Stimulated activated naive CD8-positive, alpha-beta T cell treated with anti-CD3 and anti-CD28 coated beads, Interleukin-15, amount 100 ng/mL, for 72 hours (primary cell): ENCODE measurements at regions not wholly inside any gene's neighbourhood (a gene's known extent, or its start where the extent isn't known, plus 50 kb on each side); places are given as distances from the start of the nearest gene placed in this dataset.
"Not testable (repeated sequence)": the region's sequence is repeated elsewhere in the genome, so short reads cannot be mapped to it uniquely, and the experiment has no call there.

ENCODE experiments used
- ATAC-seq: fragments of 150-1000 bp; cut with Tn5 transposase; 2 replicates; pipeline ENCODE4 v1.10.0; 2021; ENCODE audit warnings: mild to moderate bottlenecking, moderate library complexity
- DNase-seq, 2 donors: peaks; one replicate each; pipeline ENCODE4 v3.0.0; 2021 to 2022
- H3K27ac Mint-ChIP-seq, 2 donors: one replicate each; pipeline ENCODE4 v1.8.0; 2022; ENCODE audit warnings: mild to moderate bottlenecking in 2 of 2, mixed read lengths in 2 of 2, moderate library complexity in 2 of 2
- H3K27me3 Mint-ChIP-seq: one replicate; pipeline ENCODE4 v1.8.0; 2022; ENCODE audit warnings: mixed read lengths
- H3K4me1 Mint-ChIP-seq: one replicate; pipeline ENCODE4 v1.8.0; 2022; ENCODE audit warnings: mild to moderate bottlenecking, mixed read lengths
- H3K4me3 Mint-ChIP-seq, 2 donors: one replicate each; pipeline ENCODE4 v1.8.0; 2022; ENCODE audit warnings: mild to moderate bottlenecking in 2 of 2, mixed read lengths in 2 of 2, moderate library complexity in 1 of 2
- H3K9me3 Mint-ChIP-seq, 2 donors: one replicate each; pipeline ENCODE4 v1.8.0; 2022; ENCODE audit warnings: mixed read lengths in 2 of 2

DNA sequence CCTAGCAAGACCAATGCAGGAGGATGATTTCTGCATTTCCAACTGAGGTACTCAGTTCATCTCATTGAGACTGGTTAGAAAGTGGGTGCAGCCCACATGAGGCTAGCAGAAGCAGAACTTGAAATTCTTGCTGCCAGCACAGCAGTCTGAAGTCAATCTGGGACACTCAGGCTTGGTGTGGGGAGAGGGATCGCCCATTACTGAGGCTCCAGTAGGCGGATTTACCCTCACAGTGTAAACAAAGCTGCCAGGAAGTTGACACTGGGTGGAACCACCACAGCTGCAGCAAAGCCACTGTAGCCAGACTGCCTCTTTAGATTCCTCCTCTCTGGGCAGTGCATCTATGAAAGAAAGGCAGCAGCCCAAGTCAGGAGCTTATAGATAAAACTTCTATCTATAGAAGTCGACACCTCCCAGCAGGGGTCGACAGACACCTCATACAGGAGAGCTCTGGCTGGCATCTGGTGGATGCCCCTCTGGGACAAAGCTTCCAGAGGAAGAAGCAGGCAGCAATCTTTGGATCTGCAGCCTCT is 1793.4 kb downstream of the OLFM4 start:
- not testable (repeated sequence) for ATAC-seq, H3K4me3 Mint-ChIP-seq, DNase-seq, H3K27me3 Mint-ChIP-seq, H3K4me1 Mint-ChIP-seq, H3K27ac Mint-ChIP-seq
- H3K9me3 Mint-ChIP-seq: peaks cover 31 to 33% of the 10 kb centered on the region in 2 donors

DNA sequence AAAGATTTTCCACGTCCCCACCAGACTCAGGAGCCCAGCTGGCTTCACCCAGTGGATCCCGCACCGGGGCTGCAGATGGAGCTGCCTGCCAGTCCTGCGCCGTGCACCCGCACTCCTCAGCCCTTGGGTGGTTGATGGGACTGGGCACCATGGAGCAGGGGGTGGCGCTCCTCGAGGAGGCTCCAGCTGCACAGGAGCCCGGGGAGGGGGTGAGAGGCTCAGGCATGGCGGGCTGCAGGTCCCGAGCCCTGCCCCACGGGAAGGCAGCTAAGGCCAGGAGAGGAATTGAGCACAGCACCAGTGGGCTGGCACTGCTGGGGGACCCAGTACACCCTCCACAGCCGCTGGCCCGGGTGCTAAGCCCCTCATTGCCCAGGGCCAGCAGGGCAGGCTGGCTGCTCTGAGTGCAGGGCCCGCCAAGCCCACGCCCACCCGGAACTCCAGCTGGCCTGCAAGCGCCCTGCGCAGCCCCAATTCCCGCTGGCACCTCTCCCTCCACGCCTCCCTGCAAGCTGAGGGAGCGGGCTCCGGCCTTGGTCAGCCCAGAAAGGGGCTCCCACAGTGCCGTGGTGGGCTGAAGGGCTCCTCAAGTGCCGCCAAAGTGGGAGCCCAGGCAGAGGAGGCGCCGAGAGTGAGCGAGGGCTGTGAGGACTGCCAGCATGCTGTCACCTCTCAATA is 1800.9 kb downstream of the OLFM4 start:
- H3K9me3 Mint-ChIP-seq: peaks cover 8 to 22% of the 10 kb centered on the region in 2 donors
- H3K27ac Mint-ChIP-seq, H3K4me3 Mint-ChIP-seq, H3K27me3 Mint-ChIP-seq, ATAC-seq, H3K4me1 Mint-ChIP-seq, DNase-seq: not testable (repeated sequence)

DNA sequence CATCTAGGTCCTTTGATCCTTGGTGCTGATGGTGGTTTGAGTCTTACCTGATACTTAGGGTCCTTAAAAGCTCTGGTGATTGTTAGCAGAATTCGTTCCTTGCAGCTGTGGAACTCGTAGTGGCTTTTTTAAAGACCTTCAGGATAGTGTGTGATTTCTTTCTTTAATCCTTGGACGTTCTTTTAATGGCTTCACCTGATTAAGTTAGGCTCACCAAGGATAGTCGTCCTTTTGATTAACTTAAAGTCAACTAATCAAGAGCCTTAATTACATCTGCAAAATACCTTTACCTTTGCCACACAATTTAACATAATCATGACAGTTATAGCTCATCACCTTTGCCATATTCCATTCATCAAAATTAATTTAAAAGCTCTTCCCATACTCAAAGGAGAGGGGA is 1807.7 kb downstream of the OLFM4 start:
- H3K9me3 Mint-ChIP-seq: peaks cover 0 to 12% of the 10 kb centered on the region in 2 donors
- no peak overlapping the region for H3K4me3 Mint-ChIP-seq
- no peak overlapping the region for H3K27ac Mint-ChIP-seq
- DNase-seq (no peak), ATAC-seq (no peak)
- H3K27me3 Mint-ChIP-seq: no peaks in the 10 kb centered on the region
- H3K4me1 Mint-ChIP-seq: no peaks in the 10 kb centered on the region

DNA sequence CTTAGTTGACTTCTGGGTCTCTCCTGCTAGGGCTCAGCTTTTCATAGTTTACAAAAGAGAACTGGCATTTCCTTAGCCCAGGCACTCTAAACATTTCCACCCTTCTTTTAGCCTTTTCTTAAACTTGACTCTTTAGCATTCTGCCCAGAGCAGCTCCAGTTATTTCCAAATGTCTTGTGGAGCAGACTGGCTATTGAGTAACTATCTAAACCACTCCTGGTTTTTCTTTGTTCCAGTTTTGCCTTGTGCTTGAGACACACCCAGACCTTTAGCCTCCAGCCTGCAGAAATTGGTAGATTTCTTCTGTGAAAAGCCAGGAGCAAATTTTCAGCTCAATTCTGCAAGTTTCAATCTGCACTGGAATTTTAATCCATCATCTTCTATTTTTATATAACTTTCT is 1813.1 kb downstream of the OLFM4 start:
- Mint-ChIP-seq H3K4me3 (no peak overlapping the region), H3K27ac (no peak overlapping the region), H3K27me3 (no peaks in the 10 kb centered on the region), H3K4me1 (no peaks in the 10 kb centered on the region), H3K9me3 (peaks cover 0 to 5% of the 10 kb centered on the region in 2 donors)
- DNase-seq (no peak), ATAC-seq (no peak)

DNA sequence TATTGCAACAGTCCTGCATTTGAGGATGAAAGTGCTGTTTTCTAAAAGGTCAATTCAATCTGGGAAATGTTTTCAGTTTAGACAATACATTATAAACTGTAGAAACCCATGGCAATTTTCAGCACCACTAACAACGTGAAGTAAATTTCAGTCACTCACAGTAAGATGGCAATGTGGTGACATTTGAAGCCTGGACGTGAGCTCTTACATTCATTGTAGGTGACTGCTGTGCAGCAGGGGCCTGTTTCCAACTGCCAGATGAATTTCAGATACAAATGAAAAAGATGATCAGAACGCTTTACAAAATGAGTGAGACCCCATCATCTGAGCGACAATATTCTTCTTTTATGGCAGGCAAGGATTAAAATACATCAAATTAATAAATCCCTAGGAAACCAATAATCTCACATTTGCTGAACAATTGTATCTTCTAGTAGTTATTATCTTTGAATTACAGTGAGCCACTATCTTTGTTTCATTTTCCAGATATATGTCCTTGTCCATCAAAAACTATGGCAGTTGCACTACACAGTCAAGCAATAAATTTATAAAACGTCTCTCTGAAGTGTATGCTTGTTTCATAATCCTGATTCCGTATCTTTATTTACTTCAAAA is 1816.8 kb downstream of the OLFM4 start:
- H3K27me3 Mint-ChIP-seq: no peaks in the 10 kb centered on the region
- no peak overlapping the region for H3K4me3 Mint-ChIP-seq
- peaks cover 4 to 5% of the 10 kb centered on the region in 2 donors for H3K9me3 Mint-ChIP-seq
- H3K27ac Mint-ChIP-seq: no peak overlapping the region
- no peak for ATAC-seq
- DNase-seq: no peak
- H3K4me1 Mint-ChIP-seq: no peaks in the 10 kb centered on the region

DNA sequence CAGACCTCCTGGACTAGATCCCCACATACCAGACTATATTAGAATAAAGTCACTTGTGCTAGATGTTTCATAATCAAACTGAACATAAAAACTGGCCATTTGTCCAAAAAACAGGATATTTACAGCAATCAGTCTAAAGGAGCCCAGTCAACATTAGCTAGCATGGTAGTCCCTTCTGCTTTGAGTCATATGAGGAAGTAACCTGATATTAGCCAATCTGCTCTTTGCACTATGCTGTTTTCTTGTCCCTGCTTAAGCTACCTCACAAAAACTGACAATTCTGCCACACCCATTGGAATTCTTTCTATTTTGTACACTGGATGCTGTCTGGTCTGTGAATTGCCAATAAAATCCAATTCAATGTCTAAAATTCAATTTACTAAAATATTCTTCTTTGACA is 1824.2 kb downstream of the OLFM4 start:
- H3K27me3 Mint-ChIP-seq: no peaks in the 10 kb centered on the region
- ATAC-seq: no peak
- no peak for DNase-seq
- no peak overlapping the region for H3K27ac Mint-ChIP-seq
- H3K9me3 Mint-ChIP-seq: peaks cover 0 to 9% of the 10 kb centered on the region in 2 donors
- no peaks in the 10 kb centered on the region for H3K4me1 Mint-ChIP-seq
- H3K4me3 Mint-ChIP-seq: no peak overlapping the region

DNA sequence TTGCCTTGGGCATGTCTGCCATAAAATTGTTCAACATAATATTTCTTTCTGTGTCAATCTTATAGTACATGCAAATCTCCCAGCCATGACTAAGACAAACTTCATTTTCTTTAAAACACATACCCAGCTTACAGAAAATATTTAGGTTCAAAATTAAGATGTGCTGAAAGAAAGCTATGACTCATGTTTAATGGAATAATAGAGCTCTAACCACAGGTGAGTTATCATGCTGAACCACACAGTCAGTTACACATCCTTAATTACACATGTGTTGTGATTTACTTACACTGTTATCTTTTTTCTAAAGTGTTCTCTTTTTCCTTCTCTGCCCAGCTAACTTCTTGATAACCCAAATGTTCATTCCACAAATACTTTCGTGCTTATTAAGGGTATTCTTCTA is 1831.2 kb downstream of the OLFM4 start:
- Mint-ChIP-seq H3K27ac (no peak overlapping the region), H3K4me1 (no peaks in the 10 kb centered on the region), H3K4me3 (no peak overlapping the region), H3K9me3 (peaks cover 0 to 8% of the 10 kb centered on the region in 2 donors), H3K27me3 (no peaks in the 10 kb centered on the region)
- DNase-seq: no peak
- ATAC-seq: no peak

DNA sequence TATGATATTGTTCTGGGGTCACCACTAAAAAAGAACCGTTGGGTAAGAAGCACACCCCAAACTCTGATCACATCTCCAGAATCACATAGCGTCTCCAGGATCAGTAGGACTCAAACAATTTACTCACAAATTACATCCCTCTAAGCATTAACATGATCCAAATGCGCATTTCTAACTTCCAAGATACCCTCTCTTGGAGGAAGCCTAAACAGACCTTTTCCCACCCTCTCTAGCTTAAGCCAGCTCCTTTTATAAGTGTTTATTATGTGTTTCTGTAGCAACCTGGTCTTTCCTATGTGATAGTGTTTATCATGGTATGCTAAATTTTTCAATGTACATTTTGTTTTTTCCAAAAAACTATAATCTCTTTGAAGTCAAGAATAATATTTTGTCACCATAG is 1846.5 kb downstream of the OLFM4 start:
- no peak overlapping the region for H3K27ac Mint-ChIP-seq
- H3K27me3 Mint-ChIP-seq: no peaks in the 10 kb centered on the region
- no peak for ATAC-seq
- no peak overlapping the region for H3K4me3 Mint-ChIP-seq
- DNase-seq: no peak
- H3K4me1 Mint-ChIP-seq: no peaks in the 10 kb centered on the region
- peaks cover 0 to 3% of the 10 kb centered on the region in 2 donors for H3K9me3 Mint-ChIP-seq

DNA sequence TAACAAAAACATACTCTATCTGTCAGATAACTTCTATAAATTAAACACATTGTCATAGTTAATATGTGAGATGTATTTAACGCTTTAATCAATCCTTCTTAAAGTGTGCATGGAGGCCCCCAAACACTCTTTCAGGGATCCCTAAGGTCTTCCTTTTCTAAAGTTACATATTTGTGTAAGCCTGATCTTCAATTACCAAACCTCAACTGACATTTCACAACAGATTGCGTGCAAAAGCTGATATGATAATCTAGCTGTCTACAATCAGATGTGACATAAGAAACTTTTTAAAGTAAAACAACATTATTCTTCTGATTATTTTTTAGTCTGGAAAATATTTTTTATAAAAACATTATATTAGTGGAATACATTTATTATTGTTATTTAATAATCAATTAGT is 1850.4 kb downstream of the OLFM4 start:
- peaks cover 7 to 12% of the 10 kb centered on the region in 2 donors for H3K9me3 Mint-ChIP-seq
- H3K4me3 Mint-ChIP-seq: no peak overlapping the region
- H3K27me3 Mint-ChIP-seq: no peaks in the 10 kb centered on the region
- ATAC-seq (no peak), DNase-seq (no peak)
- no peaks in the 10 kb centered on the region for H3K4me1 Mint-ChIP-seq
- no peak overlapping the region for H3K27ac Mint-ChIP-seq

DNA sequence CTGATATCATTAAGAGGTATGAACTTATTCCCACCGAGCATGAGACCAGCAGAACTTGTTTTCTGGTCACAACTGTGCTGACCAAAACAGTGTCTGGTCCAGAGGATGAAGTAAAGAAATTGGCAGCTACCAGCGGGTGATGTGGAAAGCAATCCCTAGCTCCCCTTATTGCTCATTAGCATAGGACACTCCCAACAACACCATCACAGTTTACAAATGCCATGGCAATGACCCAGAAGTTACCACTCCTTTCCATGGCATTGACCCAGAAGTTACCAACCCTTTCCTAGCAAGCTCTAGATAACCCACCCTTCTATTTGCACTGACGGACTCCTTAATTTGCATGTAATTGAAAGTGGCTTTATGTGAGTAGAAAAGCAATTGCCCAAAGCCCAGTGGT is 1856.1 kb downstream of the OLFM4 start:
- Mint-ChIP-seq H3K4me3 (no peak overlapping the region), H3K4me1 (no peaks in the 10 kb centered on the region), H3K9me3 (peaks cover 13 to 14% of the 10 kb centered on the region in 2 donors), H3K27me3 (no peaks in the 10 kb centered on the region), H3K27ac (no peak overlapping the region)
- ATAC-seq (no peak), DNase-seq (no peak)

DNA sequence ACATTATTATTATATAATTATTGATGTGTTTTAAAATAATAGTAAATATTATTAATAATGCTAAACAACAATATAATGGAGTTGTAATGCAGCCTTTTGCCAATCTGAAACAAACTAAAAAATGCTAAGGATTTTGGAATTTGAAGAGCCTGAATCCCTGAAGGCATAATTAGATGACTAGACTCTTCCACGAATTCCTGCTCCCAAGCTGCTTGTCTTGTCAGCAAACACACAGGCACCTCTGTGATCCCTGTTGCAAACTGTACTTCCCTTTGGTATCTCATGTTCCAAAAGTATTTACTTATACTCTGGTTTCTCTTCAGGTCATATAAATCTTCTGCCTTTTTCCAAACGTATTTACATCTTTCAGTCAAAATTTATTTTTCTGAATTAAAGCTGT is 1862.4 kb downstream of the OLFM4 start:
- Mint-ChIP-seq H3K4me3 (no peak overlapping the region), H3K9me3 (peaks cover 25 to 31% of the 10 kb centered on the region in 2 donors), H3K4me1 (no peaks in the 10 kb centered on the region), H3K27me3 (no peaks in the 10 kb centered on the region), H3K27ac (no peak overlapping the region)
- ATAC-seq (no peak), DNase-seq (no peak)

DNA sequence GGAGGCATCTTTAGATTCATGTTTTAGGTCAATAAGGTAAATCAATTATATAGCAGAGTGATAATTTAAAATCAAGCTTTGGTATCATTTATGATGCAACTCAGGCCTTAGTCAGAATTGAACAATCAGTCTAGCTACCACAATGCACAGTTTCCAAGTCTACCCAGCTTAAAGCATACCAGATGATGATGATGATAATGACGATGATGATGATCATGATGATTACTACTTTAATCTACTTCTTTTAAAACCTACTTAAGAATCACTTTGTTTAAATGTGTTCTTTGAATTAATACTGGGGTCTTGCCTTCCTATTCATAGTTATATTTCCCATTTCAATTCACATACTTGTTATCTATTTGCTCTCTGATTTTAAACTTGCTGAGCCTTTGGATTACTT is 1872.7 kb downstream of the OLFM4 start:
- DNase-seq (no peak), ATAC-seq (no peak)
- Mint-ChIP-seq H3K4me1 (no peaks in the 10 kb centered on the region), H3K4me3 (no peak overlapping the region), H3K9me3 (peaks cover 0 to 11% of the 10 kb centered on the region in 2 donors), H3K27me3 (no peaks in the 10 kb centered on the region), H3K27ac (no peak overlapping the region)

DNA sequence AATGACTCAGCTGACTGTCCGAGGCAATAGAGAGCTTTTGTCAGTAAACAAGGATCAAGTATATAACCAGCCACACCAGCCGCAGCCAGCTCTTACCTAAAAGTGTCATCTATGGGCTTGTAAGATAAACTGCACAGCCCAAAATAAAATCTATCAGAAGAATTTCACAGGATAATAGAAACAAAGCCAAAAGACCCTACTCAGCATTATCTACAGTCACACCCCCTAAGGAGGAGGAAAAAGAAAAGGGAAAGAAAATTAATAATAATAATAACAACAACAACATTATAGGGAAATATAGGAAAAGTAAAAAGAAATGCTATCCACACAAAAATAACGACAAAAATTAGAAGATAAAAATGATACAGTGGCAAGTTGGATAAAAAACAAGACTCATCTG is 1883.8 kb downstream of the OLFM4 start:
- no peaks in the 10 kb centered on the region for H3K27me3 Mint-ChIP-seq
- H3K27ac Mint-ChIP-seq: no peak overlapping the region
- DNase-seq (no peak), ATAC-seq (no peak)
- H3K4me1 Mint-ChIP-seq: no peaks in the 10 kb centered on the region
- H3K4me3 Mint-ChIP-seq: no peak overlapping the region
- peaks cover 17 to 37% of the 10 kb centered on the region in 2 donors for H3K9me3 Mint-ChIP-seq

DNA sequence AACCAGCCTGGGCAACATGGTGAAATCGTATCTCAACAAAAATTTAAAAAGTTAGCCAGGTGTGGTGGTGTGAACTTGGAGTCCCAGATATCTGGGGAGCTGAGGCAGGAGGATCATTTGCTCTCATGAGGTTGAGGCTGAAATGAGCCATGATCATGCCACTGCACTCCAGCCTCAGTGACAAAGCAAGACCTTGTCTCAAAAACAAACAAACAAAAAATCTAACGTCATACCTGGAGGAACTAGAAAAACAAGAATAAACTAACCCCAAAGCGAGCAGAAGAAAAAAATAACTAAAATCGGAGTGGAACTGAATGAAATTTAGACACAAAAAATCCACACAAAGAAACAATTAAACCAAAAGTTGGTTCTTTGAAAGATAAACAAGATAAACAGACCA is 1885.1 kb downstream of the OLFM4 start:
- no peak for DNase-seq
- H3K4me3 Mint-ChIP-seq: no peak overlapping the region
- H3K27ac Mint-ChIP-seq: no peak overlapping the region
- H3K9me3 Mint-ChIP-seq: peaks cover 17 to 37% of the 10 kb centered on the region in 2 donors
- no peak for ATAC-seq
- H3K27me3 Mint-ChIP-seq: no peaks in the 10 kb centered on the region
- H3K4me1 Mint-ChIP-seq: no peaks in the 10 kb centered on the region

DNA sequence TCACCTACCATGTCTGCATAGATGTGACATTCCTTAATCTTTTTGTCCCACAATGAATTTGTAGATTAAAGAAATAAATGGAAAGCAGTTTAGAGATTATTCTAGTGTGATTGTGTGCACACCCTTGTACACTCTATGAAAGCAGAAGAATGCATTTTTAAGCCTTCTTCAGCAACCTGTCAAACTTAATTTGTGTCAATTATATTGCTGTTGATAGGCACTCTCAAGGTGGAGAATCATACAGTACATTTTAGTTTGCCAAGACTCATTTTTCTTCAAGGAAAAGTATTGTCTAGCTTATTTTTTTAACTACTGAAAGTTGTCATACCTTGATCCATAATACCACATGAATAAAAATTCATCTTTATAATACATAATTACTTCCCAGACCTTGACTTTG is 1898.9 kb downstream of the OLFM4 start:
- ATAC-seq (no peak), DNase-seq (no peak)
- Mint-ChIP-seq H3K4me1 (no peaks in the 10 kb centered on the region), H3K27ac (no peak overlapping the region), H3K9me3 (peaks cover 18 to 25% of the 10 kb centered on the region in 2 donors), H3K27me3 (no peaks in the 10 kb centered on the region), H3K4me3 (no peak overlapping the region)

DNA sequence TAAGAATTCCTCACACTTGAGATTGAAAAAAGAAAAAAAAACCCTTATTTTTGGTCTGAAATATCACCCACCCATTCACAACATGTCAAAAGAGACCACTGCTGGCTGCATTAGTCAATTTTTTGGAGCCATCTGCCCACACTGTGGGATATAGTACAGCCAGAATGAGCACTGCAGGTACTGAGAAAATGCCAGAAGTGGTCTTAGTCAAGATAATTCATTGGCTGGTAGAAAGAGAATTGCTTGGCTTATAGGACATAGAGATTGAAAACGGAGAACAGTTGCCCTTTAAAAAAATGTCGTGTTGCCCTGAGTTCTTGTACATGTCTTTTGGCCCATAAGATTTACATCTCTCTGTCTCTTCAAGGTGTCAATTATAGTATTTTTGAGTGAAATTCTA is 1899.5 kb downstream of the OLFM4 start:
- Mint-ChIP-seq H3K9me3 (peaks cover 16 to 23% of the 10 kb centered on the region in 2 donors), H3K4me3 (no peak overlapping the region), H3K27ac (no peak overlapping the region), H3K4me1 (no peaks in the 10 kb centered on the region), H3K27me3 (no peaks in the 10 kb centered on the region)
- DNase-seq: no peak
- ATAC-seq: no peak
